SHP77 (cell line): ENCODE measurements at regions not wholly inside any gene's neighbourhood (a gene's known extent, or its start where the extent isn't known, plus 50 kb on each side); places are given as distances from the start of the nearest gene placed in this dataset.
A peak's percentile ranks its signal among the peaks of the same experiment; 100 is the strongest.
"Not testable (repeated sequence)": the region's sequence is repeated elsewhere in the genome, so short reads cannot be mapped to it uniquely, and the experiment has no call there.

Experiments used
- DNase-seq, 2 experiments: peaks; one replicate each; lab custom pipeline; 2025; lab: John Stamatoyannopoulos, UW

DNA sequence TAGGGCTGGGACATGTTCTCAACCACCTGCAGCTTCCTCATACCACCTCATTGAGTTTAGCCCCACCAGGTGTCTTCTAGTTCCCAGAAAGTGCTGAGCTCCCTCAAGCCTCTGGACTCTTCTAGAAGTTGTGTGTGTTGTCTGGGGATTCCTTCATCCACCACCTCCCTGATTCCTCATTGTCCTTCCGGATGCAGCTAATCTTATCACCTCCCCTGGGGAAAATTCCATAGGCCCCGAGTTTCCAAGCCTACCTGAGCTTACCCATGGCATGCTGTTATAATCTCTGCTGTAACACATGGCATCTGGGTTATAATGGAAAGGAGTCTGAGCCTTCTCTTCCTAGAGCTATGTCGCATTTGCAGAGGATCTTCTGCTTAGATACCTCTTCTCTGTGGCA is 243.5 kb upstream of the SDK2 start:
- DNase-seq: no peak

DNA sequence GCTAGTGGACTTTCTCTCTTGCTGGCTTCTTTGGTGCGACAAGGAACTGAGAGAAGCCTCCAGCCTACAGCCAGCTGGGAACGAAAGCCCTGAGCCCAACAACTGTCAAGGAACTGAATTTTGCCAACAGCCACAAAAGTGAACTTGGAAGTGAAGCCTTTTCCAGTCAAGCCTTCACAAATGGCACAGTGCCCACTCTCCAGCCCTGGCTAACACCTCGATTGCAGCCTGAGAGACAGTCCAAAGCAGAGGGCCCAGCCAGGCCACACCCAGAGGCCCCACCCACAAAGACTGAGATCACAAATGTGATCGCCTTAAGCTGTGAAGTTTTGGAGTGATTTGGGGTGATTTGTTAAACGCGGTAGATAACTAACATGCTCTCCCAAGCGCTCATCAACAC is 244.6 kb upstream of the SDK2 start:
- no peak for DNase-seq

DNA sequence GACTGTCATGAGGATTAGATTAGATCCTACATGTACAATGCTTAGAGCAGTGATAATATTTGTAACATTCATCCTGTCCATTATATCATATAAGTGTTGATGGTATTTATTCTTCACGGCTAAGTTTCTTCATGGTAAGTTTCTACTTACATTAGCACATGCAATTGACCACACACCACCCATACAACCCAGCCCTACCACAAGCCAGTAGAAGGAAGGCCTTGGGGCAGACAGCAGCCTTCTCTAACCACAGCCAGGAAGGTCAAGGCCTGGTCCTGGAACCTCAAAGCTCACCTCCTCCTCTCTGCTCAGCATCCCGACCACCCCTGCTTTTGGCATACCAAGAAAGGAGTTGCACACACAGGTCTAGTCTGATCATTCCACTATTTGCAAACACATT is 245.2 kb upstream of the SDK2 start:
- no peak for DNase-seq

DNA sequence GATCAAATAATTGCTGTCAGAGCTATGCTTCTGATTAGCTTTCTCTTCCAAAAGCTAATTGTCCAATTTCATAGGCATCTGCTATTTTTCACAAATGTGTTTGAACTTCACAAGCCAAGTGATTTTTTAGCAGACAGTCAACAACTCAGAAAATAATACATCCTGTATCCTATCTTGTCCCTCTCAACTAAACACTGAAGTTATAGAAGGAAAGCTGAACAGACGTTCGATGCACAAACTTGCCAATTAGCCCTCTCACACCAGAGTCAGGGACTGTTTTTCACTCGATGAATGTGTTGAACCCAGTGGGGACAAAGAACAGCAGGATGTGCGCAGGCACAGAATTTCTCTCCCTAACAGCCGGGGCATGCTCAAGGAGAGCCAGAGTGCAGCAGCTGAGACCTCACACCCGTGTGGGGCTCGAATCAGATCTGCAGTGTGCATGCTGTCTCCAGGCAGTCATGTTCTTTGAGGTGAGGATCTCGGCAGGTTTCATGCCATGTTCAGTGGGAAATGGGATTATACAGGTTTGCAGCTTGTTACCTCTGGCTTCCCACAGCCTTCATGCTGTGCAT is 246.7 kb upstream of the SDK2 start:
- DNase-seq: no peak

DNA sequence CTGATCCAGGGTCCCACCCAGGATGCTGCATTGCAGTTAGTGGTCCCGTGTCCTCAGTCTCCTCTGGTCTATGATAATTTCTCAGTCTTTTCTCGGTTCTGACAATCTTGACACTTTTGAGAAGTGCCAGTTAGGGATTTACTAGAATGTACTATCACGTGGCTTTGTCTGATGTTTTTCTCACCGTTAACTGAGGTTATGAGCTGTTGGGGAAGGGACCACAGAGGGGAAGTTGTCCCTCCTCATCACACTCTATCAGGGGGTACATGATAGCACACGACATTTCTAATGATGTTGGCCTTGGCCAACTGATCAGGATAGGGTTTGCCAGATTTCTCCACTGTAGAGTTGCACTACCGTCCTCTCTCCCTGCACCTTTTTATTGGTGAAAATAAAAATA is 250.9 kb upstream of the SDK2 start:
- DNase-seq: no peak

DNA sequence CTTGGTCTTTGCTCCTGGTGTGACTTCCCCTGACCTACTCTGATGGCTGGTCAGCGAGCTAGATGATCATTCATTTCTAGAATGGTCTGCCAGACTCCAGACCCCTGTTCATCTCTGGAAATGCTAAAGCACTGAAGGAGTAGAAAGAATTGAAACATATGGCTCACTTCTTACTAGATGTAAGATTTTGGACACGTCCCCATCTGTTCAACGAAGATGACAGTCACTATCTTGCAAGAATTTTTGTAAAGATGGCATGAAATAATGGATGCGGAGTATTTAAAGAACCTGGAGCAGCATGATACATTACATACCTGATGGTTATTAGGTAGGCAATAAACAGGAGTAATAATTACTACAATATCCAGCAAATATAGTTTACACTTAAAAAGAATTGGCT is 252.7 kb upstream of the SDK2 start:
- no peak for DNase-seq

DNA sequence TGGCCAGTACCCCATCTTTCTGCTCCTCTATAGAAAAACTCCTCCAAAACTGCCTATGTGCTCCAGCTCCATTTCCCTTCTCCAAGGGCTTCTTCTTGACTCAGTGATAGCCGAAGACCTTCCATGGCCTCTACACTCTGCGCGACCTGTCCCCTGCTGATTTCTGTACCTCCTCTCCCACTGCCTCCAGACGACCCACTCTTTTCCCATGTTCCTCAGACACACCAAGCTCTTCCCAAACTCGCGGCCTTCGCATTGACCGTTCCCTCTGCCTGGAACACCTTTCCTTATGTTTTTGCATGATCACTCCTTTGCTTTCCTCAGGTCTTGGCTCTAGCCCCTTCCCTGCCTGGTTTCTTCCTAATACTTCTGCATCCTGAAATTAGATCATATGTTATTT is 255.6 kb upstream of the SDK2 start:
- DNase-seq: no peak

DNA sequence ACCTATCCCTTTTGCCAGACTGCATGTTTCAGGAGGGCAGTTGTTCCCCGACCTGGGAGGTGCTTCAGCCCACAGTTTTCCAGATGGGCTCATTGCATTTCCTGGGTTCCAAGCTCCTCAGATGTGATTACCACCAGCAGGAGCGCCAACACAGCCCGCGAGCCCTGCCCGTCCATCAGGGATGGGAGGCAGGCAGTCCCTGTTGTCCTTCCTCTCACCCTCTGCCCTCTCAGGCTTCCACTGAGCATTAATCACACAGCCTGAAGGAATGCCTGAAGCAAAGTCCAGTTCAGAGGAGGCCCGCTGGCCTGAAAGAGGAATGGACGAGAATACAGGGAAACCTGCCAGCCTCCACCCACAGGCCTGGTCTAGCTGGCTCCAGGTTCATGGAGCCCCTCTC is 256.3 kb upstream of the SDK2 start:
- no peak for DNase-seq

DNA sequence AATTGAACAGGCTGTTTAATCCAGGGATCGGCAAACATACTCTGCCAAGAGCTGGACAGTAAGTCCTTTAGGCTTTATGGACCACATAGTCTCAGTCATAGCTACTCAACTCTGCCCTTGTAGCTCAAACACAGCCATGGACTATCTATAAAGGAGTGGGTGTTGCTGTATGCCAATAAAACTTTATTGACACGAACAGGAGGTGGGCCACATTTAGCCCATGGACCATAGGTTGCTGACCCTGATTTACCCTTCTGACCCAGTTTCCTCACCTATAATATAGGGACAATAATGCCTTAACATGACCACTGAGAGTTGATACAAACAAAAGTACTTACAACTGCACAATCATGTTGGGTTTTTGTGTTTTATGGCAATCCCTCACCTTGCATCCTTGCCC is 257.0 kb upstream of the SDK2 start:
- no peak for DNase-seq

DNA sequence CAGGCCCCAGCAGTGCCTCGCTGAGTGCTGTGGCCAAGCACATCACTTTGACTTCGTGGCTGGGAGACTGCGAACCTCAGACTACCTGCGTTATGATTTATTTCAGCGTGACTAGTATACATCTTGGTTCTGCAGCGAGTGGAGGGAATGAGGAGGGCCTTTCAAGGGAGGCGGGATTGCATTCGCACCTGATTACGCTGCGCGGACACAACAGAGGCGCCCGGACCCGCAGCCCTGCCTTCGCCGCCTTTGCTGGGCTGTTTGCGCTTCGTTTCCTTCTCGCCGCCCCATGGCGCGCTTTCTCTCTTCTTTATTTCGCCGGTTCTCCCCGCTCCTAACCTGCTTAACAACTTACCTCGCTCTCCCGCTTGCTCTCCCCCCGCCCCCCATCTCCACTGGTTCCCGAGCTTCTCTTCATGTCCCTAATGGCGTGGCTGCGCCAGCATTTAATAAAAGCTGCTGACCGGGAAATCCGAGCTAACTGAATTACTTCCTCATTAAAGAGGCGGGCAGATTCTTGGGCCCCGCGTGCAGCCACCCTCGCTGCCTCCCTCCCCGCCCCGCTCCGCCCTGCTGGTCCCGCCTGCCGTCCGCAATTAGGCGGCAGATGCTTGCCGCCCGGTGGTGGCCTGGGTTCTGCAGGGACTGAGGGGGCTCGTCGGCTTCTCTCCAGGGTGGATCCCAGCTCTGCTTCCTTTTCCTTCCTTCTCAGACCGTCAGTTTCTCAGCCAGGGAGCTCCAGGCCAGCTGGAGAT is 257.6 kb upstream of the SDK2 start:
- DNase-seq: no peak

DNA sequence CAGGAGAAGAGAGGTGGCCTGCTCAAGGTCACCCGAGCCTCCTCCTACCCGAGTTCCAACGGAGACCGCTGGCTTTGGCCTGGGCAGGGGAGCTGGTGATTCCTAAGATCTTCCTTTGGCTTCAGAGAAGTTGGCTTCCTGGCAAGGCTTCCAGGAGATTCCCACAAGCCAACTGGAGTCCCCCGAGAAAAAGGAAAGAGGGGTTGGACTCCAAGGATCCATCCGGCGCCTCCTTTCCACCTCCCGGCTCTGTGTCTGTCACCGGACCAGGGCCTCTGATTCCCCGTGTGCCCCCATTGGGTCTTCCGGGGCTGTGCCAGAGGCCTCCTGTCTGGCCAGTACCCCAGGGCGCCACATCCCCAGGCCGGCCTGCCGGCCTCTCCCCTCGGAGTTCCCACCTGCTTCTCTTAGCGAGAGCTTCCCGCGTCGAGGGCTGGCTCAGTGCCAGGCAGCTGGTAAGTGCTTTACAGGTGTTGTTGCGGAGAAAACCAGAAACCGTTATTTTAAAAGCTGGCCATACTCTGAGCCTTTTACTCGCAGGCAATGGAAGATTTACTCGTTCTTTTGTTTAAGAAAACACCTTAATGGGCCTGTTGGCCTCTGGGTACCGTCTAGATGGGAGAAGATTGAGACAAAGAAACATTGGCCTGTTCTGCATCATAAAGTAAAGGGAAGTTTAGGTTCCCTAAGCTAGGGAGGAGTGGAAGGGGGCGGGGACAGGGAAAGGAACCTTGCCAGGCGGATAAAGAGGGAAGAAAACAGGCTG is 258.4 kb upstream of the SDK2 start:
- DNase-seq: peak; percentile 86 to 93

DNA sequence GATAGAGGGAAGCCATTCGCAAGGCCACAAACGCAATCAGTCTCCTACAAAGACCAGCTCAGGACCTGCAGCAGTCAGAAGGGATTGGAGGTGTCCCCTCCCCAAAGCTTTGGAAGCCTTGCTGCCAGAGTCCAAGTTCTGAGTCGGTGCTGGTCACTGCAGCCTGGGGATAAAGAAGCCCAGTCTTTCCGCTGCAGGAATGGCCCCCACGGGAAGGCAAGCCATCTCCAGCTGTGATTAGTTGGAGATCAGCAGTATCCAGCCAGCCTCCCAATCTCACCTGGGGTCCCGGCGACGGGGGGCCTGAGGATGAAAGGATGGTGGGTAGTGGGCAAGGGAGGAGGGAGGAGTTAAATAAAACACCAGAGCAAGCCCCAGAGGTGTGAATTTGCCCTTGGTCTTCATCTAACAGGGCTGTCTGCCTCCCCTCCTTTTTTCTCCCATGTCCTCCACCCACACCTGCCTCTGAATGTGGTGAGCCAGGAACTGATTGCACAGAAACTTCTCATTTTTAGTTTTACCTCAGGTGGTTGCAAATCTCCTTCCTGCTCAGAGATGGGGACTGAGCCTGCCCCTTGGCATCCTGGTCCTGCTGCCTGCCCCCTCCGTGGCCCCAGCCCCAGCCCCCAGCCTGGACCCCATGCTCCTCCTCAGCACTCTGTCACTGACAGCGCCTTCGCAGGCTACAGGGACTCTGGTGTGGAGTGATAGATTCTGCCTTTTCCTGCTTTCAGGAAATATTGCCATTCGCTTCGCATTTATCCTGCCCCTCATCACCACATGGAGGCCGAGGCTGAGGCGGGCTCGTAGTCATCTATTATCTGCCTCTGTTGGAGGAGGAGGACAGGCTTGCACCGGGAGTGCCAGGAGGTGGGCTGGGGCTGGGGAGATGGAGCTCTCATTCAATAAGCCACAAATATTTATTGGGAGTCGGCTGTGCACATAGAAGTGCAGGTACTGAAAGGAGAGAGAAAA is 262.9 kb upstream of the SDK2 start:
- no peak for DNase-seq

DNA sequence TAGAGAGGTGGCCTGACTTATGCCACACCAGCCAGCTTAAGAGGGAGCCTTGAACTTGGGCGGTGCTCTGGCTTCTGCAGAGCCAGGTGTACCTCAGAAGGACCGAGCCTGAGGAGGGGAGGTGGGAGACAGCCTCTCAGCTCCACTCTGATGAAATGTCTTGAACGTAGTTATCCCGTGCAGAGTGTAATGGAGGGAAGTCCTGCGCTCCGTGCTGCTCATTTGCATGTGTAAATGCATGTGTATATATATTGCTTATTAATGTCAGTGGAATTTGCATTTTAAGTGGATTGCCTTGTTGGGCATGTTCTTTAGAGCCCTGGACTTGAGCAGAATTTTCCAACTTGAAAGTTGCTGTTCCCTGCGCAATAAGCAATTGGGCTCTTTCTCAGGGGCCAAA is 264.9 kb upstream of the SDK2 start:
- DNase-seq: no peak

DNA sequence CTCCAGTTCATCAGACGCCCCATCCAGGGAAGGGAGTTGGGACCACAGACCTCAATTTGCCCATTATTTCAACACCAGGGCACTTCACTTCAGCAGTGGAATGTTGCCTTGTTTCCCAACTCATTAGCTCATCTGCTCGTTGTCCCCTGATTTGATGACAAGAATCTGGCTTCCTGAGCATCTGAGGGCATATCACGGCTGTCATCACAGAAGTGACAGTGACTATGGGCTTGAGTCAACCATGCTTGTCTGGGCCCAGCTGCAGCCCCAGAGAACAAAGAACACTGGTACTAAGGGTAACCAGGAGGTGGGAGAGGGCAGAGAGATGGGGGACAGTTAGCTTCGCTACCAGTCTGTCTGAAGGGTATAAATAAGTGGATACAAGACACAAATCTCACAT is 266.0 kb upstream of the SDK2 start:
- DNase-seq: no peak

DNA sequence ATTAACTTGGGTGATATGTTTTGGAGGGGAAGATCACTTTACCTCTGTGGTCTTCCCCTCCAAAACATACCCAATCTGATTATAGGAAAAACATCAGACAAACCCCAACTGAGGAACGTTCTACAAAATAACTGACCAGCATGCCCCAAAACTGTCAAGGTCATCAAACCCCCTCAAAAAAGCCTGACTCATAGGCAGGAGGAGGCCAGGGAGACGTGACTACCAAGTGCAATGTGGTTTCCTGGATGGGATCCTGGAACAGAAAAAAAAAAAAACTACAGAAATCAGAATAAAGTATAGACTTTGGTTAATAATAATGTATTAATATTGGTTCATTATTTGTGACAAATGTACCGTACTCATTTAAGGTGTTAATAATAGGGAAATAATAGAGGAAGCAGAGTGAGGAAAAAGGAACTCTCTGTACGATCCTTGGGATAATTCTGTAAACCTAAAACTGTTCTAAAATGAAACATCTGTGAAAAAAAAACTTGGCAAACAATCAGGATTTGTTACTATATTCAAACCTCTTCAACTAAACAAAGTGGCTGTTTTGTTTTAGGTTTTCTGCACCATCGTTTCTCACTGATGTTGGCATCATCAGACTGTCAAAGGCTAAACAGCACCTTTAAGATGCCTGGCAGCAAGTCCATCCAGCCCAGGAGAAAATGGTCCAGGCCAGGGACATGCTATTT is 266.7 kb upstream of the SDK2 start:
- DNase-seq: no peak

DNA sequence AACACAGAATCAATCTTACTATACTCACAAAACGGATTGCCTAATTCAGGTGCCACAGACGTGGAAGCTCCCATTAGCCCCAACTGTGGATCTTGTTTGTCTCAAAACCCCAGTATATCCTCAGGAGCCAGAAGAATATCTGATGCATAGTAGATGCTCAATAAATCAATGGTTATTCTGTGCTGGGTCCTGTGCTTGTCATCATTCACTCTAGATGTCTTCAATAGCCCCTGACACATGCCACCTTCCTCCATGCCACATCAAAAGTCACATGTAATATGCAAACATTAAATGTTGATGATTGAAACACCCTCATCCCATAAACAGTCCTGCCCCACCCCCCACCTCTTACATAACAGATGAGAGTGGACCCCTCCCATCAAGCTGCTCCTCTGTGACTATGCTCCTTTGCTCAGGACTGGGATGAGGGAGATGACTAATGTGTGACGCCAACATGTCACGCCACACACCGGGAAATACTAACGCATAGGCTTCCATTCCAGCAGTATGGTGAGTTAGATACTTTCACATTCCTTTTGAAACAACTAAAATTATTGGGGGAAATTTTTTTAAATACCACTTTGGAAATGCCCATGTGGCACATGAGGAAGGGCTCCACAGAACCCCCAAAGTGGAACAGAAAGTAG is 267.6 kb upstream of the SDK2 start:
- no peak for DNase-seq

DNA sequence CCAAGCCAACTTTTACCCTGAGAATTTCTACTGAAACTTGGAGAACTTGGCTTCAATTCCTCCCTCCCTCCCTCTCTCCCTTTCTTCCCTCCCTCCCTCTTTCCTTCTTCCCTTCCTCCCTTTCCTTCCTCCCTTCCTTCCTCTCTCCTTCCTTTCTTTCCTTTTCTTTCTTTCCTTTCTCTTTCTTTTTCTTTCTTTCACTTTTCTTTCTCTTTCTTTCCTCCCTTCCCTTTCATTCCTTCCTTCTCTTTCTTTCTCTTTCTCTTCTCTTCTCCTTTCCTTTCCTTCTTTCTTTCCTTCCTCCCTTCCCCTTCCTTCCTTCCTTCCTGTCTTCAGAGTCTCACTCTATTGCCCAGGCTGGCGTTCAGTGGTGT is 268.1 kb upstream of the SDK2 start:
- DNase-seq: no peak

DNA sequence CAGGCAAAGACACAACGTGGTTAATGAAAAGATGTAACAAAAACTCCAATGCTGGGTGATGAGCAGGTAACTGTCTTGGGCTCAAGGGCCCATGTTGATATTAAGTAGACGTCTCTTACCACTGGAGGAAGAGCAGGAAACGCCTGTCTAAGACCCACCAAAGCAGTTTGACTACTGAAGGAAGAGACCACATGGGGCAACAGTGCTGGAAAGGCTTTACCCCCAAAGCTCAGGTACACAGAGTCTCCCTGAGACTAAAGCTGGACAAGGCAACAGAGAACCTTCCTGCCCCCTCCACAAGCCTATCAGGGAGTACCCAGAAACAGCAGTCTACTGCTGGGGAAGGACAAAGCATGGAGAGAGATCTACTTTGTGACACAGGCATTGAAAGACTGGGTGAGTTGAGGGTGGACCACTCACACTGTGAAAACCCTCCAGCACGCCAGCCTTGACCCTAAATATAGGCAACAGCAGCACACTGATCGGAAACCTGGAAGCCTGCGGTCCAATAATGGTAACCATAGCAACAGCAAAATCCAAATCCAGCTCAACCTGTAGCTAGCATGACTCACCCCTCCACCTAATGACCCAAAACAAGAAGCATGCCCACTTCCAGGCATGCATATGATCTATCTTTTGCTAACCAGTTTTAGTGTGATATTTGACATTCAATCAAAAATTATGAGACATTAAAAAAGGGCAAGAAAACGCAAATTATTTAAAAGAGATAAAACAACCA is 270.5 kb upstream of the SDK2 start:
- DNase-seq: no peak

DNA sequence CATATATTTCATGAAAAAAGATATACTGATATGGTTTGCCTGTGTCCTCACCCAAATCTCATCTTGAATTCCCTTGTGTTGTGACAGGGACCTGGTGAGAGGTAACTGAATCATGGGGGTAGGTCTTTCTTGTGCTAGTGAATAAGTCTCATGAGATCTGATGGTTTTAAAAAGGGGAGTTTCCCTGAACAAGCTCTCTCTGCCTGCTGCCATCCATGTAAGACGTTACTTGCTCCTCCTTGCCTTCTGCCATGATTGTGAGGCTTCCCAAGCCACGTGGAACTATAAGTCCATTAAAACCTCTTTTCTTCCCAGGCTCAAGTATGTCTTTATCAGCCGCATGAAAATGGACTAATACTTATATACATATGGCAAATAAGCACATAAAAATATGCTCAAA is 274.8 kb upstream of the SDK2 start:
- DNase-seq: not testable (repeated sequence)

DNA sequence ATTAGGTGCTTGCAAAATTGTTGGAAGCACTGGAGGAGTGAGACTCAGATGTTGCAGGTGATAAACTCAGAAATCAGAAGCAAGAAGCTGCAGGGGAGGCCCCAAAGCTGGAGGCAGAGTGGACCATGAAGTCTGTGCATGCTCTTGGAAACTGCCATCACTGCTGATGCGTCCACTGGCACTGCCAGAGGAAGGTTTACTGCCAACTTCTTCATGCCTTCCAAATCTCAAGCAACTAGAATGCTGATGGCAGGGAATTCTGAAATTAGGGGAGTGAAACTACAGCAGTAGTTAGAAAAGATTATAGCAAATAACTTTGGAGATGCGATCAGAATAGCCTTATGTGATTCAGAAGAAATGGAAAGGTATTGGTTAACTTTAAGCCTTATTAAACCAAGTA is 277.1 kb upstream of the SDK2 start:
- DNase-seq: no peak
